ENCODE measurements at regions not wholly inside any gene's neighbourhood (a gene's known extent, or its start where the extent isn't known, plus 50 kb on each side); places are given as distances from the start of the nearest gene placed in this dataset.

DNA sequence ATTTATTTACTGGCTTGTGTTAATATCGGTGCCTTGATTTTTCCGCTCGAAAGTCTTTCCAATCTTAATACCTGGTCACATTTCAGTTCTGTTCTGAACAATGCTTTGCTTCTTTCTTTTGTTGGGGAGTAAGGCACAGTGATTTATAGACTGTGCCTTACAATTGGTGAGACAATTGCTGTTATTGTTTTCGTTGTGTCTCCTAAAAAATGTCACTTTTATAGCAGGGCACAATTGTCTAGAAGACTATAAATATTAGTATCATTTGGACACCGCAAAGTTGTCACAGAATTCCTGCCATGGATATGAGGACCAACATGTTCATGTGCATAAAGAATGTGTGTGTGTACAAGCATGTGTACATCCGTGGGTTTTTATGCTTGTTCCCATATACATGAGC lies 231.9 kb downstream of the INSIG2 start:
- no peaks in the 10 kb centered on the region for H3K36me3 Mint-ChIP-seq
- H3K9me3 Mint-ChIP-seq: peaks cover 0 to 5% of the 10 kb centered on the region in 2 donors
- H3K27ac Mint-ChIP-seq: no peak overlapping the region
- ATAC-seq: no peak
- DNase-seq (ENCODE audit: low spot score in 2 of 2): no peak

DNA sequence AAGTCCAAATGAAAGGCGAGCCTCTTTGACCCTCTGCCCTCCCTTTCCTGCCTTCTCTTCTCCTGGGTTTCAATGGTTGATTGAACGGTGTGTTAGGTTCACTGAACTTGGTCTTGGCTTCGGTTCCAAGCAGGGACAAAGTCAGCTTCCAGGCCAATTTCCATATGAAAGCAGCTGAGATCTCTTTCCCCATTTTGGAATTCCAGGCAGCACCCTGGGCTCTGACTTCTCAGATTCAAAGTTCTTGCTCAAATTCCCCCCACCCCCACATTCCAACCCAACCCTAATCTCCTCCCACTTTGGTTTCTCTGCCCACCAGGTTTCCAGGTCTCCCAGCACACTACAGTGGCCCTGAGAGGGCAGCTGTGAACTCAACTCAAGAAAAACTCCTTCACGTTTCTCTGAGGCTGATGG lies 231.0 kb downstream of the INSIG2 start:
- Mint-ChIP-seq H3K27ac (peak overlapping the region in 1 of 2 donors; percentile 16), H3K9me3 (peaks cover 0 to 5% of the 10 kb centered on the region in 2 donors), H3K36me3 (no peaks in the 10 kb centered on the region)
- DNase-seq (ENCODE audit: low spot score in 2 of 2) (no peak), ATAC-seq (no peak)

DNA sequence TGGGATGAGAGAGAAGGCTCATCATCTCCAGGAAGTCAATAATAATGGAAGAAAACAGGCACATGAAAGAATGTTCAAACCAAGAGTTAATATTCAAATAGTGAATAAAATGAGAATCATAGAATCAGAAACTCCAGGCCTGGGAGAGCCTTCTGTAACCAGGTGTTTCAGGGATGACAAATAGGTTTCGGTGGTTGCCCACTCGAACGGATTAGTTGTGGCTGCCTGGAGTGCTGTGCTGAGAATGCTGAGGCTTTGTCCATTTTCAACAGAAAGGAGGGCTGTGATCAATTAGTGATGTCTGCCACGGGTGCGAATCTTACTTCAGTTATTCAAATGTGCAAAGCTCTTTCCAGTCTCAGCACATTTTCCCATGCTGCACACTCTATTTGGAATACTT lies 227.3 kb downstream of the INSIG2 start:
- ATAC-seq: peak in 1 of 2 donors; percentile 54
- Mint-ChIP-seq H3K9me3 (no peaks in the 10 kb centered on the region), H3K36me3 (no peaks in the 10 kb centered on the region), H3K27ac (no peak overlapping the region)
- DNase-seq (ENCODE audit: low spot score in 2 of 2): no peak

DNA sequence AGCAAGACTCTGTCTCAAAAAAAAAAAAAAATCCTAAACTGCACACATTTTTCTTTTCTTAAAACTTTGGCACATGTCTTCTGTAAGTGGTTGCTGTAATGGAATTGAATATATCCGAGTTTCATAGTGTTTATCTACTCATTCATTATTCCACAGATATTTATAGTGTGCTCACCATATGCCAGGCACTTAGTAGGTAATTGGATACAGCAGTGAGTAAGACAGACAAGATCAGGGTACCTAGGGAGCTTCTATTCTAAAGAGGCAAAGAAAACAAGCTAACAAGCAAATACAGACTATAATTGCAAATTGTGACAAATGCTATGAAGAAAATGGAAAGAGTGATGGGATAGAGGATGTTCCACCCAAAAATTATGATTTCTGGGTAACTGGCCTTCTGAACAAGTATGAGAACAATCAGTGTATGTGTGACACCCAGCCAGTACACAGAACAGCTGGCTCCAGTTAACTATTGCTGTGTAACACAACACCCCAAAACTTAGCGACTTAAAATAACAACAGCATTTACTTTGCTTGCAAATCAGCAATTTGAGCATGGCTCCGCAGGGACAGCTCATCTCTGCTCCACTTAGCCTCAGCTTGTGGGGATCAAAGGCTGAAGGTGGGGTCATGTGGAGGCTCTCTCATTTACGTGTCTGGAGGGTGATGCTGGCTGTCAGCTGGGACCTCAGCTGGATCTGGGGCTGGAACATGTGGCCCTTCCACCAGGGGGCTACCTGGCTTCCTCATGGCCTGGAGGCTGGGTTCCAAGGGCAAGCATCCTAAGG lies 224.9 kb downstream of the INSIG2 start:
- no peak for DNase-seq (ENCODE audit: low spot score in 2 of 2)
- no peak overlapping the region for H3K27ac Mint-ChIP-seq
- H3K36me3 Mint-ChIP-seq: no peaks in the 10 kb centered on the region
- no peak for ATAC-seq
- H3K9me3 Mint-ChIP-seq: no peaks in the 10 kb centered on the region

DNA sequence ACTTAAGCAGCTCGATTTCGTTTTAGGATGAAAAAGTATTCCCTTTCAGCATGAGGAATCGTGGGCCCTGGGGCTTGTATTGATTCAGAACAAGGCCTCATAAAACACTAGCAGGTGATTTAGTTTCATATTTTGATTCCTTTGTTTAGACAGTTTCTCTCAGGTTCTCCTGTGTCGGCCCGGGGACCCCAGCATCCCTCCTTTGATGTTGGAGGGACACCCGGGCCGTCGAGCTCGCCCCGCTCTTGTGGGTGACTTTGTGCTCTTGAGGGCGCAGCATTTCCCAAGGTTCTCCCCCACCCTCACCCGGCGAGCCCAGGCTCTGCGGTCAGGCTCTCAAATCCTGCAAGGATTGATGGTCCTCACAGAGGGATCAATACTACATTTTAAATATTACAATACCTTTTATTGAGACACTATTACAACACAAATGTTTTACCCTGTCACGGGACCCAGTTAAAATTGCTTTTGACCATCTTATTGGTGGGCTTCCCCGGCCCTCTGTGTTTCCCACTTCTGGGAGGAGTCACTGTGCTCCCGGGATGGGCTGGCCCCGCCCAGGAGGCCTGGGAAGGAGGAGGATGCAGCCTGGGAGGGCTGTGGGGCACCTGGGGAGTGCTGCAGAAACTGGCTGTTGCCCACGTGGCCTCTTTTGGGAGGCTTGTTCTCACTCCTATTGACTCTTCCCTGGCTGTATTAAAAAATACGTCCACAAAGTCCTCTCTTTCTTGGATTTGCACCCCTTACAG lies 222.6 kb downstream of the INSIG2 start:
- ATAC-seq (no peak), DNase-seq (ENCODE audit: low spot score in 2 of 2) (no peak)
- H3K27ac Mint-ChIP-seq: peak overlapping the region; percentile 86 to 95
- H3K9me3 Mint-ChIP-seq: no peaks in the 10 kb centered on the region
- no peaks in the 10 kb centered on the region for H3K36me3 Mint-ChIP-seq

DNA sequence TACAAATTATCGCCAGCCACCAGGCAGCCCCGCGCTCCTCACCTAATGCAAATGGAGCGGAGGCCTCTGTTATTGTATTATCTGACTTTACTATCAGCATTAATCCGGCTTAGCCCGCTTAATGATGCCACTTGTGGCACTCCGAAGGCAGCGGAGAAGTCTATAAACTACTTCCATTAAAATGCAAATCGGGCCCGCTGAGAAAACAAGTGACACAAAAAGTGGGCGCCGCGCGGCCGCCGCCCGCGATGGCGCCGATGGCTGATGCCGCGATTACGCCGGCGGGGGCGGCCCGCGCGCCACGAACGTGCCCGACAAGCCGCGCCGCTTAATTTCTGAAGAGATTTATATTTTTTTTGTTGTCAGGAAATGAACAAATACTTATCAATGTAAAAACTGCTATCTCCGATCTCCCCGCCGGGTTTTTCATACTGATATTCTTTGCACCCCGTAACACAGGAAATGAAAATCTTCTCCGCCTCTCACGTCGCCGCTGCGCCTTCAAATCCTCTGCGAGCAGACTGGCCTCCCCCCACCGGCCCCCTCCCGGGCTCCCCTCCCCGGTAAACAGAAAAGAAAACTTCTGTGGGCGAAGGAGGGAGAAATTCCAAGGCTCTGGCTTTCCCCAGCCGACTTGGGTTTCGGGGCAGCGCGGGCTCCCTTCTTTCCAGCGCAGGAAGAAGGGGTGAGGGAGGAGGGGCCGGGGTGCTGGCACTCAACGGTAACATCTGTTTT lies 221.8 kb downstream of the INSIG2 start:
- DNase-seq (ENCODE audit: low spot score in 2 of 2) (peak; percentile 61 to 65), ATAC-seq (peak; percentile 79 to 83)
- Mint-ChIP-seq H3K36me3 (no peaks in the 10 kb centered on the region), H3K9me3 (no peaks in the 10 kb centered on the region), H3K27ac (peak overlapping the region; percentile 86 to 95)

DNA sequence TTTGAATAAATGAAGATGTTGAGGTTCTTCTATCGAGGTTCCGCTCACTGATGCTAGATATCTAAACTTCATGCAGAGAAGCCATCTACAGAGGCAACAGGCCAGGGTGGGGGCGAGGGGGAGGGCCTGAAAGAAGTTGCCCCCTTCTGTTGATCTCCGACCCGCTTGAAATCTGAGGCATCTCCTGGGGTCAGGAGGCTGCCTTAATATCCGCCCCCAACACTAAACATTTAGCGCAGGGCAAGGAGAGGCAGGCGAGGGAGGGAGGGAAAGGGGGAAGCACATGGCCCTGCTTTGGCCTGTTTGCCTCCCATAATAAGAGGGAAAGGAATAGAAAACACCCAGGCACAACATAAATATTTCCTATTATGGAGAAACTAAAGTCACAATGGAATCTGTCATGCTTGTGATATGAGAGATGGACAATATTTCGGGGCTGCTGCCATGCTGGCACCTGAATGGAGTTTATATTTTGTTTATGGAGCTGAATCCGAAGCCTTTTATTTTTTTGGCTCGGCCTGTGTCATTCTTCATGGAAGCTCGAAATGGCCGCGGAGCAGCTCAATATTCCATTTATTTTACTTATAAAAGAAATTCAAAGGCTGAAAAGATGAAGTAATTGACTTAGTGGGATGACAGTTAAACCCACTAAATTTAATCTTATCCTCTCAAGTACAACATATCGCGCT lies 221.1 kb downstream of the INSIG2 start:
- Mint-ChIP-seq H3K27ac (peak overlapping the region; percentile 86 to 95), H3K36me3 (no peaks in the 10 kb centered on the region), H3K9me3 (no peaks in the 10 kb centered on the region)
- ATAC-seq (no peak), DNase-seq (ENCODE audit: low spot score in 2 of 2) (no peak)

DNA sequence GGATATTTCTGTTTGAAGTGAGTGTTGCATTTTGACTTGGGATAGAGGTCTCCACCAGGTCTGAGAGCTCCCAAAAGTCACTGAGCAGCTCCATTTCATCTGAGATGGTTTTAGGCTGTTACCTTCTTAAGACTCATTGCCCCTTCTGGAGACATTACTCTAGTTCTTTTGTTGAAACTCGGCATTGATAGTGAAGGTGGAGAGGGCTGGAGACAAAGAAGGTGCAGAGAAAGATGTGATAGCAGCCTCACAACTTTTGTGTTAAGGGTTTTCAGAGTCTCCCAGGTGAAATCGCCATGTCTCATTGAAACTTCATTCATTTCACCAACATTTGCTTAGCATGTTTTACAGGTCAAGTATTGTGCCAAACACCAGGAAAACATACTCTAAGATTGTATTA lies 219.6 kb downstream of the INSIG2 start:
- Mint-ChIP-seq H3K36me3 (no peaks in the 10 kb centered on the region), H3K27ac (peak overlapping the region in 1 of 2 donors; percentile 17), H3K9me3 (no peaks in the 10 kb centered on the region)
- DNase-seq (ENCODE audit: low spot score in 2 of 2) (no peak), ATAC-seq (no peak)

DNA sequence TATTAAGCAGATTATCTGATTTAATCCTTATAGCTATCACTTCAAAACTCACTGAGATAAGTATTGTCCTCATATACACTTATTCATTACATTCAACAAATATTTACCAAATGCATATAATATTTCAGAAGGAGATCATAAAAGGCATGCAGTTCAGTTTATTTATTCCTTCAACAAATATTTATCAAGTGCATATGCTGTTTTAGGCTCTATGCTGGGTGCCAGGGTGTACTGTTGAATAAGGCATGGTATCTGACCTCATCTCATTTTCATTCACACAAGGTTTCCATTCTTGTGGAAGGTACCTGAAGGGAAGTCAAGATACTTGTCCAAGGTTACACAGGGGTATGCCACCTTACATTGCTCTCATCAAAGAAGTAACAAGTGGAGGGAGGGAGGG lies 213.0 kb downstream of the INSIG2 start:
- no peaks in the 10 kb centered on the region for H3K9me3 Mint-ChIP-seq
- ATAC-seq (no peak), DNase-seq (ENCODE audit: low spot score in 2 of 2) (no peak)
- no peak overlapping the region for H3K27ac Mint-ChIP-seq
- H3K36me3 Mint-ChIP-seq: no peaks in the 10 kb centered on the region

DNA sequence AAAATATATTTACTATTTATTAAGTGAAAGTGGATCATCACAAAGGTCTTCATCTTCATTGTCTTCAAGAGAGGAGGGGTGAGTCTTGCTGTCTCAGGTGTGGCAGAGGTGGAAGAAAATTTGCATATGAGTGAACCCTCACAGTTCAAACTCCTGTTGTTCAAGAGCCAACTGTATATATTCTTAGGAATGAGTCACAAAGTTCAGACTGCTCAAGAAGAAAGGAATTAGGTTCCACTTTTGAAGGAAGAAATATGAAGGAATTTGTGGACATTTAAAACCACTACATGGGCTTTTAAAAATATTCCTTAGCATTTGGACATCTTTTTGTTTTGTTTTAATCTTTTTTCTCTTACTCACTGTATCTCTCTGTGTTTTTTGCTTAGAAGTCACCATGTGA lies 212.6 kb downstream of the INSIG2 start:
- H3K9me3 Mint-ChIP-seq: no peaks in the 10 kb centered on the region

DNA sequence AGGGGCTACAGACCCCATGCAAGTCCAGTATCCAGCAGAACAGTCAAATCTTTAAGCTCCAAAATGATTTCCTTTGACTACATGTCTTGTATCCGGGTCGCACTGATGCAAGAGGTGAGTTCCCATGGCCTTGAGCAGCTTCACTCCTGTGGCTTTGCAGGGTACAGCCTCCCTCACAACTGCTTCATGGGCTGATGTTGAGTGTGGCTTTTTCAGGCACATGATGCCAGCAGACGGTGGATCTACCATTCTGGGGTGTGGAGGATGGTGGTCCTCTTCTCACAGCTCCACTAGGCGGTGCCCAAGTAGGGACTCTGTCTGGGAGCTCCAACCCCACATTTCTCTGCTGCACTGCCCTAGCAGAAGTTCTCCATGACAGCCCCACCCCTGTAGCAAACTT lies 208.4 kb downstream of the INSIG2 start:
- Mint-ChIP-seq H3K36me3 (peaks cover 0 to 6% of the 10 kb centered on the region in 2 donors), H3K9me3 (no peaks in the 10 kb centered on the region), H3K27ac (no peak overlapping the region)
- DNase-seq (ENCODE audit: low spot score in 2 of 2): no peak
- no peak for ATAC-seq

More for the DNA sequence above, 212.6 kb downstream of the INSIG2 start:
- DNase-seq (ENCODE audit: low spot score in 2 of 2) (no peak), ATAC-seq (no peak)
- peaks cover 0 to 3% of the 10 kb centered on the region in 2 donors for H3K36me3 Mint-ChIP-seq
- H3K27ac Mint-ChIP-seq: no peak overlapping the region

DNA sequence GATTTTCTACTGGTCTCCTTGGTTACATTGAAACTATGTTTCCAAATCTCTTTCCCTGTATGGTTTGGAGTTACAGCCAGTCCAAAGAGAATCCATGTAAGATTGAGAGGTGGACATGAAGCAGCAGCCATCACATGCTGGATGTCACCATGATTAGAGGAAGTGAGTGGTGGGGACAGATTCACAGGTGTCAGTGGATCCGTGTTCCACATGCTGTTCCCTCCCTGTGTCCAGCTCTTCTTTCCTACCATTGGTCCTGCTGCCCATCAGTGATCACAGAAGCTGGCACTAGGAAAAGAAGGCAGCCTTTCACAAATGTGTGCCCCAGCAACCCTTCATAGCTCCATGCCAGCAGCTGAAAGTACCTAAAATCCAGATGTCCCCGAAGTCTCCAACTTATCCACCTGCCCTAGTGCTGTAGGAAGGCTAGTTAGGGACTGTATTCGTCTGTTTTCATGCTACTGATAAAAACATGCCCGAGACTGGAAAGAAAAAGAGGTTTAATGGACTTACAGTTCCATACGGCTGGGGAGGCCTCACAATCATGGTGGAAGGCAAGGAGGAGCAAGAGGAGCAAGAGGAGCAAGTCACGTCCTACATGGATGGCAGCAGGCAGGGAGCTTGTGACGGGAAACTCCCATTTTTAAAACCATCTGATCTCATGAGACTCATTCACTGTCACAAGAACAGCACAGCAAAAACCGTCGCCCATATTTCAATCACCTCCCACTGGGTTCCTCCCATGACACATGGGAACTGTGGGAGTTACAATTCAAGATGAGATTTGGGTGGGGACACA lies 207.5 kb downstream of the INSIG2 start:
- H3K9me3 Mint-ChIP-seq: no peaks in the 10 kb centered on the region
- DNase-seq (ENCODE audit: low spot score in 2 of 2): no peak
- H3K27ac Mint-ChIP-seq: no peak overlapping the region
- peaks cover 0 to 6% of the 10 kb centered on the region in 2 donors for H3K36me3 Mint-ChIP-seq
- ATAC-seq: no peak

DNA sequence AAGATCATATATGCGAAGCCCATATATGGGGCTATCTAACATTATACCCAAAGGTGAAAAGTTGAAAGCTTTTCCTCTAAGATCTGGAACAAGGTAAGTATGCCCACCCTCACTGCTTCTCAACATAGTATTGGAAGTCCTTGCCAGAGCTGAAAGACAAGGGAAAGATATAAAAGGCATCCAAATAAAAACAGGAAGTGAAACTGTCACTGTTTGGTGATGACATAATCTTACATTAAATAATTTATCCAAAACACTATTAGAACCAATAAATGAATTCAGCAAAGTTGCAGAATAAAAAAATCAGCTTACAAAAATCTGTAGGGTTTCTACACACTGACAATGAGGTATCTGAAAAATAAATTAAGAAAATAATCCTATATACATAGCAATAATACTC lies 205.8 kb downstream of the INSIG2 start:
- no peak for ATAC-seq
- Mint-ChIP-seq H3K9me3 (no peaks in the 10 kb centered on the region), H3K27ac (no peak overlapping the region), H3K36me3 (peaks cover 0 to 6% of the 10 kb centered on the region in 2 donors)
- no peak for DNase-seq (ENCODE audit: low spot score in 2 of 2)

DNA sequence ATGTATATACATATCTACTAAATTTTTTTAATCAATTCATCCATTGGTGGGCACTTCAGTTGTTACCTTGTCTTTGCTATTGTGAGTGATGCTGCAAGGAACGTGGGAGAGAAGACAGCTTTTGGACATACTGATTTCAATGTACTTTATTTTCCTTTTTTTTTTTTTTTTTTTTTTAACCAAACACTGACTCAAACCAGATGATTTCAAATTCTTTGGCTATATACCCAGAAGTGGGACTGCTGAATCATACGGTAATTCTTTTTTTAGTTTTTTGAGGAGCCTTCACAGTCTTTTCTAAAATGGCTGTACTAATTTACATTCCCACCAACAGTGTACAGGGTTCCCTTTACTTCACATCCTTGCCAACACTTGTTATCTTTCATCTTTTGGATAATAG lies 204.7 kb downstream of the INSIG2 start:
- DNase-seq (ENCODE audit: low spot score in 2 of 2) (no peak), ATAC-seq (no peak)
- H3K27ac Mint-ChIP-seq: no peak overlapping the region
- H3K9me3 Mint-ChIP-seq: no peaks in the 10 kb centered on the region
- H3K36me3 Mint-ChIP-seq: peaks cover 0 to 6% of the 10 kb centered on the region in 2 donors

DNA sequence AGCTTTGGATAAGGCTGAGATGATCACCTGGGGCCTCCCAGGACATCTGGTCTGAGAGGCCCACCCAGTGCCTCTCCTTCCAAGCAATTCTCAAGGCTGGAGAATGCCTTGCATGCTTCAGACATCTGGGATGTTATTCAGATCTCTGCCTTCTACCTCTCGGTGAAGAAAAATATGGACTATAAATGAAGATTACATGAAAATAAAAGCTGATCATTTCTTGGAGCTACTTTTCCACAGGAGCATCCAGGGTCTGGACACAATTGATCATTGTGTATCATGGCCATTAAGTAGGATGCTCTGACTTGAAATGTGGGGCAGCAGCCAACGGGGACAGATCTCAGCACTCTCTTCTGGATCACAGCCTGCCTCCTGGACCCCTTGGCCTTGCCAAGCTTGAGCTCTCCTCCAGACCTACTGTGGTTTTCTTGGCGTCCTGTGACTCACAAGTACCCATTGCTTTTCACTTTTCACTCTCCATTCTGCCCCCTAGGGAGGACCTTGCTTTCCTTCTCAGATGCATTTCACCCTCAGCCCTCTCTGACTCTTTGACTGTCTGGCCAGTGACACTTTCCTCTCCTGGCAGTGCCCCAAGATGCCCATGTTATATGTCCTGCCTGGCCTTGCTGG lies 203.1 kb downstream of the INSIG2 start:
- no peak for DNase-seq (ENCODE audit: low spot score in 2 of 2)
- no peaks in the 10 kb centered on the region for H3K9me3 Mint-ChIP-seq
- H3K36me3 Mint-ChIP-seq: peaks cover 0 to 6% of the 10 kb centered on the region in 2 donors
- H3K27ac Mint-ChIP-seq: no peak overlapping the region
- ATAC-seq: no peak

Measured in activated naive CD4-positive, alpha-beta T cell treated with anti-CD3 and anti-CD28 coated beads, Interleukin-2, amount 50 U/mL, for 72 hours (primary cell).